ENCODE measurements at regions not wholly inside any gene's neighbourhood (a gene's known extent, or its start where the extent isn't known, plus 50 kb on each side); places are given as distances from the start of the nearest gene placed in this dataset.
"Not testable (repeated sequence)": the region's sequence is repeated elsewhere in the genome, so short reads cannot be mapped to it uniquely, and the experiment has no call there.

DNA sequence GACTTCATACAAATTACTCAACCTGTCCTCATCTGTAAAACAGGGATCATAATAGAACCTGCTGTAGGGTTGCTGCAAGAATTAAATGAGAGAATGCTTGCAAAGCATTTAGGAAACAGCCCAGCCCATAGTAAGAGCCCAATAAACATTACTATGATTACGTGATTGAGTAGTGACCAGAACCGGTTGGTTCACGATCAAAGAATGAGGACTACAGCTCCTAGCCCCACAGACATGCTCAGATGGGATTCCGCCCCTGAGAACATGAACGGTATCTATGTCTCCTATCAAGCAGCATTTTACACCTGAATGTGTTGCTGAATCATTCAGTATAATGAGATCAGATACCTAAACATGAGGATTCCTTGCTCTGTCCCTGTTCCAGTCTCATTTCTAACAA is 104.8 kb upstream of the ZNF648 start:
- Histone ChIP-seq H3K4me3 (no peak overlapping the region), H3K36me3 (ENCODE audit: low read depth) (no peaks in the 10 kb centered on the region), H3K4me1 (ENCODE audit: low read depth) (no peaks in the 10 kb centered on the region), H3K9me3 (no peaks in the 10 kb centered on the region)
- intact Hi-C loops (cut with DNase I, micrococcal nuclease) = no loop called here
- DNase-seq = no peak
- TF ChIP-seq, protein P1, sequence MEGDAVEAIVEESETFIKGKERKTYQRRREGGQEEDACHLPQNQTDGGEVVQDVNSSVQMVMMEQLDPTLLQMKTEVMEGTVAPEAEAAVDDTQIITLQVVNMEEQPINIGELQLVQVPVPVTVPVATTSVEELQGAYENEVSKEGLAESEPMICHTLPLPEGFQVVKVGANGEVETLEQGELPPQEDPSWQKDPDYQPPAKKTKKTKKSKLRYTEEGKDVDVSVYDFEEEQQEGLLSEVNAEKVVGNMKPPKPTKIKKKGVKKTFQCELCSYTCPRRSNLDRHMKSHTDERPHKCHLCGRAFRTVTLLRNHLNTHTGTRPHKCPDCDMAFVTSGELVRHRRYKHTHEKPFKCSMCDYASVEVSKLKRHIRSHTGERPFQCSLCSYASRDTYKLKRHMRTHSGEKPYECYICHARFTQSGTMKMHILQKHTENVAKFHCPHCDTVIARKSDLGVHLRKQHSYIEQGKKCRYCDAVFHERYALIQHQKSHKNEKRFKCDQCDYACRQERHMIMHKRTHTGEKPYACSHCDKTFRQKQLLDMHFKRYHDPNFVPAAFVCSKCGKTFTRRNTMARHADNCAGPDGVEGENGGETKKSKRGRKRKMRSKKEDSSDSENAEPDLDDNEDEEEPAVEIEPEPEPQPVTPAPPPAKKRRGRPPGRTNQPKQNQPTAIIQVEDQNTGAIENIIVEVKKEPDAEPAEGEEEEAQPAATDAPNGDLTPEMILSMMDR (IDR thresholded peaks at IDR 0.05) = no peak
- ATAC-seq = peak; percentile 54

DNA sequence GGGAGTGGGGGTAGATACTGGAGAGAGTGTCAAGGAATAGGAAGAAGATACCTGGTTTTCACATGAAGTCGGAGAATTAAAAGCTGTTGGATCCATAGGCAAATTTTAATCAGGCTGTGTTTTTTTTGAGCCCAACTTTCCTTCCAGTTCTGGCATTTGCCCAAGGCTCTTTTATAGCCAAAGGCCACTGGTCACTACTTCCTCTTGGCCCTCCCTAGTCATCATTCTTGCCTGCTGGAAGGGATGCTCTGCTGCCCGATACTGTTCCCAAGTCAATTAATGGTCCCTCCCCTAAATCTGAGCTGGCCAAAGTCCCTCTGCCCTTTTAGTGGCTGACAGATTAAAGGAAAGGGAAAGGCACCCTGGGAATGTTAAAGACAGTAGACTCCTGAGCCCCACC is 102.8 kb upstream of the ZNF648 start:
- Histone ChIP-seq H3K36me3 (ENCODE audit: low read depth) (no peaks in the 10 kb centered on the region), H3K9me3 (peaks cover 6% of the 10 kb centered on the region), H3K4me3 (no peak overlapping the region), H3K4me1 (ENCODE audit: low read depth) (no peaks in the 10 kb centered on the region)
- TF ChIP-seq, protein P1 (IDR thresholded peaks at IDR 0.05) = no peak
- no peak for DNase-seq
- intact Hi-C loops (cut with DNase I, micrococcal nuclease) = no loop called here
- no peak for ATAC-seq

DNA sequence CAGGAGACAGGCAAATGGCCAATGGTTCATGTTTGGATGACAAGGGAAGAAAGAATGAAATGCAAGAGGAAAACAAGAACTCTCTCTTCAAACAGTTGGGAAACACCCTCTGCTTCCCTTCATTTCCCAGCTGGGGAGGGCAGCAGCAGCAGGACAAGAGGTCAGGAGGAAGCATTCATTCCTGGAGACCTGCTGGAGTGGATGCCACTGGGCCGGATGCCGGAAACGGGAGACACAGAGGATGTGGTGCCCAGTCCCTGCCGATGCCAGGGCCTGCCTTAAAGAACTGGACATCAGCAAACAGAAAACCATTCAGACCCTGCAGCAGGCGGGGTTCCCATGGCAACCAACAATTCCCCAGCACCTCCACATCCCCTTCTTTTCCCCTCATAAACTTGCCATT is 102.3 kb upstream of the ZNF648 start:
- no peak overlapping the region for H3K4me3 ChIP-seq
- TF ChIP-seq, protein P1 (IDR thresholded peaks at IDR 0.05) = no peak
- H3K4me1 ChIP-seq (ENCODE audit: low read depth) = no peaks in the 10 kb centered on the region
- DNase-seq (no peak), ATAC-seq (no peak)
- no peaks in the 10 kb centered on the region for H3K36me3 ChIP-seq (ENCODE audit: low read depth)
- H3K9me3 ChIP-seq = peaks cover 9% of the 10 kb centered on the region
- intact Hi-C loops (cut with DNase I, micrococcal nuclease) = no loop called here

DNA sequence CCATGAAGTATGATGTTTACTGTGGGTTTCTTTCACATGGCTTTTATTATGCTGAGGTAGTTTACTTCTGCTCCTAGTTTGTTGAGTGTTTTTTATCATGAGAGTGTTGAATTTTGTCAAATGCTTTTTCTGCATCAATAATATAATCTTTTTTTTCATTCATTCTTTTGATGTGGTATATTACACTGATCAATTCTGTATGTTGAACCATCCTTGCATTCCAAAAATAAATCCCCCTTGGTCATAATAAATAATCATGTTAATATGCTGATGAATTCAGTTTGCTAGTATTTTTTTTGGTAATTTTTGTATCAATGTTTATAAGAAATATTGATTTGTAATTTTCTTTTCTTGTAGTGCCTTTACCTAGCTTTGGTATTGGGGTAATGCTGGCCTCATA is 97.9 kb upstream of the ZNF648 start:
- ATAC-seq (no peak), DNase-seq (no peak)
- no peaks in the 10 kb centered on the region for H3K4me1 ChIP-seq (ENCODE audit: low read depth)
- TF ChIP-seq, protein P1 (IDR thresholded peaks at IDR 0.05) = no peak
- intact Hi-C loops (cut with DNase I, micrococcal nuclease) = no loop called here
- peaks cover 9% of the 10 kb centered on the region for H3K9me3 ChIP-seq
- H3K4me3 ChIP-seq = no peak overlapping the region
- no peaks in the 10 kb centered on the region for H3K36me3 ChIP-seq (ENCODE audit: low read depth)

DNA sequence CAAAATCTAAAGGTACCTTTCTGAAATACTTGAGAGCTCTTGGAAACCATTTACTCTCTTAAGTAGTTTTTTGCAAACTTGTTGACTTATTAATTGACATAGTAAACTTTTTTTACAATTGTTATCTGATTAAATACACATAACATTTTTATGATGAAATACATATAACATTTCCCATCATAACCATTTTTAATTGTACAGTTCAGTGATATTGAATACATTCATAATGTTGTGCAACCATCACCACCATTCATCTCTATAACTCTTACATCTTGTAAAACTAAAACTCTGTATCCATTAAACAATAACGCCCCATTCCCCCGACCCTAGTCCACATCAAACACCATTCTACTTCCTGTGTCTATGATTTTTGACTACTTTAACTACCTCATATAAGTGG is 95.7 kb upstream of the ZNF648 start:
- intact Hi-C loops (cut with DNase I, micrococcal nuclease) = no loop called here
- TF ChIP-seq, protein P1 (IDR thresholded peaks at IDR 0.05) = no peak
- Histone ChIP-seq H3K4me3 (no peak overlapping the region), H3K36me3 (ENCODE audit: low read depth) (no peaks in the 10 kb centered on the region), H3K9me3 (peaks cover 9% of the 10 kb centered on the region), H3K4me1 (ENCODE audit: low read depth) (no peaks in the 10 kb centered on the region)
- DNase-seq (no peak), ATAC-seq (no peak)

DNA sequence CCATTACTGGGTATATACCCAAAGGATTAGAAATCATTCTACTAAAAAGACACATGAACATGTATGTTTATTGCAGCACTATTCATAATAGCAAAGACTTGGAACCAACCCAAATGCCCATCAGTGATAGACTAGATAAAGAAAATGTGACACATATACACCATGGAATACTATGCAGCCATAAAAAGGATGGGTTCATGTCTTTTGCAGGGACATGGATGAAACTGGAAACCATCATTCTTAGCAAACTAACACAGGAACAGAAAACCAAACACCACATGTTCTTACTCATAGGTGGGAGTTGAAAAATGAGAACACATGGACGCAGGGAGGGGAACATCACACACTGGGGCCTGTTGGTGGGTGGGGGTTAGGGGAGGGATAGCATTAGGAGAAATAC is 92.9 kb upstream of the ZNF648 start:
- H3K9me3 ChIP-seq; DNase-seq; H3K4me3 ChIP-seq; intact Hi-C loops (cut with DNase I, micrococcal nuclease); H3K4me1 ChIP-seq (ENCODE audit: low read depth); ATAC-seq; H3K36me3 ChIP-seq (ENCODE audit: low read depth): not testable (repeated sequence)
